Transverse colon (tissue), 4 donors: ENCODE measurements at regions not wholly inside any gene's neighbourhood (a gene's known extent, or its start where the extent isn't known, plus 50 kb on each side); places are given as distances from the start of the nearest gene placed in this dataset.

Source experiments
- DNase-seq: peaks from one replicate; pipeline ENCODE4 v3.0.0-alpha.2; 2019
- H3K27ac ChIP-seq, 4 donors: fragments of 200-600 bp; sonication (generic); 2 replicates each; pipeline ENCODE4 v1.5.1; 2016 to 2018; ENCODE audit warnings: inconsistent platforms in 4 of 4
- H3K27me3 ChIP-seq: fragments of 200-600 bp; sonication (generic); 2 replicates; pipeline ENCODE4 v1.5.1; 2017; ENCODE audit warnings: inconsistent platforms
- H3K36me3 ChIP-seq, 4 donors: fragments of 200-600 bp; sonication (generic); 2 replicates each; pipeline ENCODE4 v1.5.1; 2017 to 2019; ENCODE audit warnings: inconsistent platforms in 4 of 4
- H3K4me1 ChIP-seq, 4 donors: fragments of 200-600 bp; sonication (generic); 2 replicates each; pipeline ENCODE4 v1.5.1; 2017 to 2020; ENCODE audit warnings: inconsistent platforms in 4 of 4
- H3K4me3 ChIP-seq, 4 donors: fragments of 200-600 bp; sonication (generic); 1 replicate in 1 of 4; 2 replicates in 3 of 4; pipeline versions ENCODE4 v1.5.1 to v1.6.1; 2017 to 2019; ENCODE audit warnings: inconsistent platforms in 4 of 4
- H3K9me3 ChIP-seq, 2 donors: fragments of 200-600 bp; sonication (generic); 2 replicates each; pipeline ENCODE4 v1.5.1; 2017 to 2019; ENCODE audit warnings: inconsistent platforms in 2 of 2
- EP300 ChIP-seq: sonication (generic); formaldehyde crosslinking; IDR thresholded peaks from one replicate; pipeline ENCODE4 v1.6.1; 2017; ENCODE audit warnings: antibody characterized with exemption, low read depth
- POLR2A ChIP-seq: fragments of 450-650 bp; IDR thresholded peaks from one replicate; pipeline ENCODE4 v1.6.1; 2016; ENCODE audit warnings: antibody characterized with exemption, mild to moderate bottlenecking, moderate library complexity
- POLR2AphosphoS5 ChIP-seq, 3 donors: sonication (generic); formaldehyde crosslinking; IDR thresholded peaks; one replicate each; pipeline ENCODE4 v1.6.1; 2016; ENCODE audit warnings: antibody characterized with exemption in 3 of 3
- WGBS, 2 donors: methylation state at CpG; one replicate each; pipeline ENCODE4 v1.1.5; 2018; ENCODE audit warnings: low coverage in 1 of 2; 5-methylcytosine and 5-hydroxymethylcytosine counted together
- in situ Hi-C, 4 donors: fragments of 200-750 bp; cut with MboI; loops; one replicate each; pipeline versions ENCODE4 v1.15.0 to v1.15.1; 2017; ENCODE audit warnings: low sequenced_read_pairs in 3 of 4, low pct_ligation_motif_present in 1 of 4, low pct_unique_long_range_greater_than_20kb in 1 of 4
- intact Hi-C: fragments of 100-400 bp; cut with DNase I; formaldehyde crosslinking; loops from one replicate; pipeline ENCODE4 v1.15.1; 2023; ENCODE audit warnings: low total_unique reads
- TF ChIP-seq, protein P1 (sequence below), 5 experiments: fragments of 200-600 bp in 3 of 5; fragments of 450-650 bp in 2 of 5; sonication (generic) in 3 of 5; IDR thresholded peaks; 1 replicate in 2 of 5; 2 replicates in 3 of 5; pipeline ENCODE4 v1.5.1; 2016 to 2017; ENCODE audit warnings: antibody characterized with exemption in 5 of 5, inconsistent platforms in 3 of 5, mild to moderate bottlenecking in 2 of 5, moderate library complexity in 1 of 5

DNA sequence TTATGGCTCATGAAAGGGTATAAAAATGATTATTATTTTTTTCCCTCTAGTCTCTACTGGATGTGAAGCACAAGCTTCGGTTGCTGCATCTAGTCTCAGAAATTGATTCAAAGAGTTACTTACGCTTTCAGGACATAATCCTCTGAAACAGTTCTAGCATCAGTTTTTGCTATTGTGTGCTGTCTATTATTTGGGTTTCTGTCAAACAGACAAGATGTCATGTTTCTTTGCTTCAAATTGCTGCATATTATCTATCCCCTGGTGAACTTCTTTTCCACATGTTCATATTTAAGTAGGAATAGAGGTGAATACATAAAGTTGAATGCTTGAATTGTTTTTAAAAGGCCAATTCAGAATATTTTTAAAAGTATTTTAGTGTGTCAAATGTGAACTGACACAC, 161.6 kb upstream of the GBE1 start:
- H3K4me1 ChIP-seq: no peaks in the 10 kb centered on the region
- H3K9me3 ChIP-seq: no peaks in the 10 kb centered on the region
- H3K27ac ChIP-seq: no peak overlapping the region
- H3K27me3 ChIP-seq: no peaks in the 10 kb centered on the region
- intact Hi-C loops (no loop called here), in situ Hi-C loops (no loop called here)
- WGBS, 2 donors: 86 to 89% methylated on average over 2 of the region's 2 CpGs
- no peak for DNase-seq
- TF ChIP-seq POLR2A (no peak), POLR2AphosphoS5 (IDR thresholded peaks at IDR 0.05) (no peak), EP300 (no peak)
- TF ChIP-seq, protein P1, sequence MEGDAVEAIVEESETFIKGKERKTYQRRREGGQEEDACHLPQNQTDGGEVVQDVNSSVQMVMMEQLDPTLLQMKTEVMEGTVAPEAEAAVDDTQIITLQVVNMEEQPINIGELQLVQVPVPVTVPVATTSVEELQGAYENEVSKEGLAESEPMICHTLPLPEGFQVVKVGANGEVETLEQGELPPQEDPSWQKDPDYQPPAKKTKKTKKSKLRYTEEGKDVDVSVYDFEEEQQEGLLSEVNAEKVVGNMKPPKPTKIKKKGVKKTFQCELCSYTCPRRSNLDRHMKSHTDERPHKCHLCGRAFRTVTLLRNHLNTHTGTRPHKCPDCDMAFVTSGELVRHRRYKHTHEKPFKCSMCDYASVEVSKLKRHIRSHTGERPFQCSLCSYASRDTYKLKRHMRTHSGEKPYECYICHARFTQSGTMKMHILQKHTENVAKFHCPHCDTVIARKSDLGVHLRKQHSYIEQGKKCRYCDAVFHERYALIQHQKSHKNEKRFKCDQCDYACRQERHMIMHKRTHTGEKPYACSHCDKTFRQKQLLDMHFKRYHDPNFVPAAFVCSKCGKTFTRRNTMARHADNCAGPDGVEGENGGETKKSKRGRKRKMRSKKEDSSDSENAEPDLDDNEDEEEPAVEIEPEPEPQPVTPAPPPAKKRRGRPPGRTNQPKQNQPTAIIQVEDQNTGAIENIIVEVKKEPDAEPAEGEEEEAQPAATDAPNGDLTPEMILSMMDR (IDR thresholded peaks at IDR 0.05): no peak
- H3K36me3 ChIP-seq: no peaks in the 10 kb centered on the region
- no peak overlapping the region for H3K4me3 ChIP-seq

DNA sequence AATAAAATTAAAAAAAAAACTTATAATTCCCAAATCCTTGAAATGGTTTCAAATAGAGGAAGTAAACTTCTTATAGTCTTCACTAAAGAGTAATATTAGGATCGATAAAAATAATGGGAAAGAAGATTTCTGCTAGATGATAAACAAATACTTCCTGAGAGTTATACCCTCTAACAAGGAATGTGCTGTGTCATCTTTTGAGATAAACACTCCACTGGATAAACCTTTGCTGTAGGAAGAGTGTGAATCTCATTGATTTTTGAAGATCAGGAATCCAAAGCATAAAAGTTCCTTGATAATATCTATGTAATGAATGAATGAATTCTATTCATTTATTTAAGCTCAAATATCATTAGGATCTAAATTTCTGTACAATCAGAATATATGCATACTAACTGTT, 161.0 kb upstream of the GBE1 start:
- Histone ChIP-seq H3K9me3 (no peaks in the 10 kb centered on the region), H3K4me1 (no peaks in the 10 kb centered on the region), H3K36me3 (no peaks in the 10 kb centered on the region), H3K4me3 (no peak overlapping the region), H3K27me3 (no peaks in the 10 kb centered on the region), H3K27ac (no peak overlapping the region)
- in situ Hi-C loops: no loop called here
- intact Hi-C loops: no loop called here
- DNase-seq: no peak
- 91 to 100% methylated on average over 1 of the region's 1 CpG for WGBS, 2 donors
- TF ChIP-seq, protein P1 (IDR thresholded peaks at IDR 0.05): no peak
- TF ChIP-seq POLR2AphosphoS5 (IDR thresholded peaks at IDR 0.05) (no peak), POLR2A (no peak), EP300 (no peak)

DNA sequence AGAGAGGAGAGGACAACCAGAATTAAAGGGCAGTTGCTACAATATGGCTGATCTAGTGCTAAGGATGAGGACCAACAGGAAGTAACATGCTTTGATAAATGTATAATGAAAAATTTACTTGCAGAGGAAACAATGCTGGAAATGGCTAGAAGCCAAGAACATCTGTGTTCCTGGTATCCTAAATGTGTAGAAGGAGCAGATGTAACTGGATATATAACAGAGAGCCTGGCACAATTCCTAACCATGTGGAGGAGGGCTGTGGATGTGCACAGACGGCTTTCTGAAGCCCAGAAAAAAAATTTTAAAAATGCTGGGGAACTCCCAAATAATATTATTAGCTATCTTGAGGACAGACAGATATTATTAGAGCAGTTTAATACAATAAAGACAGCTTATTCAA, 159.4 kb upstream of the GBE1 start:
- no peak overlapping the region for H3K27ac ChIP-seq
- no peaks in the 10 kb centered on the region for H3K4me1 ChIP-seq
- in situ Hi-C loops (no loop called here), intact Hi-C loops (no loop called here)
- no peaks in the 10 kb centered on the region for H3K36me3 ChIP-seq
- H3K4me3 ChIP-seq: no peak overlapping the region
- DNase-seq: no peak
- TF ChIP-seq, protein P1 (IDR thresholded peaks at IDR 0.05): no peak
- TF ChIP-seq POLR2A (no peak), EP300 (no peak), POLR2AphosphoS5 (IDR thresholded peaks at IDR 0.05) (no peak)
- H3K27me3 ChIP-seq: no peaks in the 10 kb centered on the region
- no peaks in the 10 kb centered on the region for H3K9me3 ChIP-seq
- WGBS, 2 donors: 50 to 55% methylated on average over 1 of the region's 1 CpG

DNA sequence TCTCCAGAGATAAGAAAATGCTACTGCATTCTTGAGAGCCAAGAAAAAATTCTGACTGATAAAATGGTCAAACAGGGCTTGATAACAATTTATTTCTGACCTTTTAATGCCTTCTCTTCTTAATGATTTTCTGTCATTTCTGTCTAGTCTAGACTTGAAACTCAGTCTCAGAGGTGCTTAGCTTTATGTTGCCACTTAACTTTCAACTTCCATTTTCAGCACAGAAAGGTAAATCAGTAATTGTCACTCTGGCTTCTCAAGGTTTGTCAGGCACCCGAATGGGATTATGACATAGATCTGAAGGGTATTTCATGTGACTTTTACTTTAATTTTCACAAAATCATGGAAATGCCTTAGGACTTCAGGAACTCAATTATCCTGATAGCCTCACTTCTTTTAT, 155.4 kb upstream of the GBE1 start:
- WGBS, 2 donors: 75% methylated on average over 1 of the region's 1 CpG
- H3K36me3 ChIP-seq: no peaks in the 10 kb centered on the region
- no peaks in the 10 kb centered on the region for H3K27me3 ChIP-seq
- intact Hi-C loops: no loop called here
- no peak for DNase-seq
- H3K4me3 ChIP-seq: no peak overlapping the region
- in situ Hi-C loops: no loop called here
- H3K4me1 ChIP-seq: no peaks in the 10 kb centered on the region
- H3K27ac ChIP-seq: no peak overlapping the region
- no peak for TF ChIP-seq POLR2A
- no peak for TF ChIP-seq POLR2AphosphoS5 (IDR thresholded peaks at IDR 0.05)
- TF ChIP-seq, protein P1 (IDR thresholded peaks at IDR 0.05): no peak
- no peak for TF ChIP-seq EP300
- no peaks in the 10 kb centered on the region for H3K9me3 ChIP-seq
